GM23248 (cell line): ENCODE measurements at regions not wholly inside any gene's neighbourhood (a gene's known extent, or its start where the extent isn't known, plus 50 kb on each side); places are given as distances from the start of the nearest gene placed in this dataset.

ENCODE experiments used
- DNase-seq: peaks from one replicate; pipeline ENCODE4 v3.0.0-alpha.2; 2015
- H2AFZ ChIP-seq: fragments of 200-600 bp; sonication (generic); 2 replicates; pipeline ENCODE4 v1.6.1; 2016; ENCODE audit warnings: antibody characterized with exemption
- H3F3A ChIP-seq: fragments of 200-600 bp; sonication (generic); 2 replicates; pipeline ENCODE4 v1.6.1; 2016; ENCODE audit warnings: mild to moderate bottlenecking, antibody characterized with exemption, mixed run types; ENCODE audit not compliant: insufficient read depth
- H3K27ac ChIP-seq: fragments of 200-600 bp; sonication (generic); 2 replicates; pipeline ENCODE4 v1.5.1; 2016; ENCODE audit warnings: mild to moderate bottlenecking
- H3K27me3 ChIP-seq: fragments of 200-600 bp; sonication (generic); replicated peaks from 2 replicates; pipeline ENCODE4 v1.6.1; 2016; ENCODE audit warnings: mild to moderate bottlenecking; ENCODE audit not compliant: insufficient read depth
- H3K36me3 ChIP-seq: fragments of 200-600 bp; sonication (generic); 2 replicates; pipeline ENCODE4 v1.6.1; 2016; ENCODE audit warnings: low read depth, mild to moderate bottlenecking
- H3K4me1 ChIP-seq: fragments of 200-600 bp; sonication (generic); 2 replicates; pipeline ENCODE4 v1.6.1; 2016; ENCODE audit warnings: mild to moderate bottlenecking; ENCODE audit not compliant: insufficient read depth
- H3K4me2 ChIP-seq: fragments of 200-600 bp; sonication (generic); one replicate; pipeline ENCODE4 v1.6.1; 2016; ENCODE audit warnings: mild to moderate bottlenecking; ENCODE audit not compliant: unreplicated experiment
- H3K4me3 ChIP-seq: fragments of 200-600 bp; sonication (generic); 2 replicates; pipeline ENCODE4 v1.5.1; 2016; ENCODE audit warnings: mild to moderate bottlenecking
- H3K79me2 ChIP-seq: fragments of 200-600 bp; sonication (generic); 2 replicates; pipeline ENCODE4 v1.6.1; 2016; ENCODE audit warnings: mild to moderate bottlenecking; ENCODE audit not compliant: insufficient read depth
- H3K9ac ChIP-seq: fragments of 200-600 bp; sonication (generic); 2 replicates; pipeline ENCODE4 v1.6.1; 2016; ENCODE audit warnings: mild to moderate bottlenecking
- H3K9me2 ChIP-seq: fragments of 200-600 bp; sonication (generic); 2 replicates; pipeline ENCODE4 v1.6.1; 2016; ENCODE audit warnings: mixed run types, mild to moderate bottlenecking, moderate library complexity; ENCODE audit not compliant: insufficient read depth
- H3K9me3 ChIP-seq: fragments of 200-600 bp; sonication (generic); one replicate; pipeline ENCODE4 v1.6.1; 2017; ENCODE audit warnings: low read depth
- H4K20me1 ChIP-seq: fragments of 200-600 bp; sonication (generic); 2 replicates; pipeline ENCODE4 v1.6.0; 2016; ENCODE audit not compliant: insufficient read depth
- EZH2 ChIP-seq: fragments of 200-600 bp; sonication (generic); IDR thresholded peaks from 2 replicates; pipeline ENCODE4 v1.6.1; 2018; ENCODE audit warnings: antibody characterized with exemption, mild to moderate bottlenecking; ENCODE audit not compliant: insufficient read depth, poor library complexity, severe bottlenecking
- EZH2phosphoT487 ChIP-seq: fragments of 200-600 bp; sonication (generic); IDR thresholded peaks from 2 replicates; pipeline ENCODE4 v1.6.1; 2018; ENCODE audit warnings: antibody characterized with exemption, moderate library complexity, mild to moderate bottlenecking, low read depth; ENCODE audit not compliant: insufficient read depth
- WGBS, 2 experiments: methylation state at CpG; one replicate each; pipeline ENCODE4 v1.1.6; 2015 to 2017; ENCODE audit warnings: low lambda C conversion rate in 2 of 2, low coverage in 1 of 2; ENCODE audit errors: missing lambda C conversion rate in 2 of 2; 5-methylcytosine and 5-hydroxymethylcytosine counted together
- in situ Hi-C: fragments of 300-500 bp; cut with MboI; formaldehyde crosslinking; loops from 2 replicates; pipeline ENCODE4 v1.15.0; 2020

- H3F3A ChIP-seq, result peaks cover 33% of the 10 kb centered on the region
- H3K9me3 ChIP-seq, result no peaks in the 10 kb centered on the region
- in situ Hi-C loops, result no loop called here
- no peak overlapping the region for H3K27ac ChIP-seq
- WGBS, 2 experiments, result 77 to 83% methylated on average over 7 of the region's 7 CpGs
- H2AFZ ChIP-seq, result no peak overlapping the region
- no peaks in the 10 kb centered on the region for H3K36me3 ChIP-seq
- no peak for TF ChIP-seq EZH2phosphoT487
- H3K27me3 ChIP-seq, result no peaks in the 10 kb centered on the region
- H3K4me1 ChIP-seq, result peaks cover 42% of the 10 kb centered on the region
- H3K9ac ChIP-seq, result no peak overlapping the region
- H3K4me2 ChIP-seq, result no peak overlapping the region
- no peaks in the 10 kb centered on the region for H3K9me2 ChIP-seq
- no peaks in the 10 kb centered on the region for H3K79me2 ChIP-seq
- no peaks in the 10 kb centered on the region for H4K20me1 ChIP-seq
- no peak overlapping the region for H3K4me3 ChIP-seq
- DNase-seq, result no peak
Measured at GRCh38 chr11:10397226-10397987, 57.7 kb upstream of the AMPD3 start.

GRCh38 chr11:10398525-10398924 lies 56.5 kb upstream of the AMPD3 start:
- H3K79me2 ChIP-seq, result no peaks in the 10 kb centered on the region
- H3K9ac ChIP-seq, result no peak overlapping the region
- no peaks in the 10 kb centered on the region for H3K27me3 ChIP-seq
- no peaks in the 10 kb centered on the region for H3K36me3 ChIP-seq
- peaks cover 21% of the 10 kb centered on the region for H3F3A ChIP-seq
- H3K4me3 ChIP-seq, result no peak overlapping the region
- no peak overlapping the region for H2AFZ ChIP-seq
- peaks cover 31% of the 10 kb centered on the region for H3K4me1 ChIP-seq
- H3K27ac ChIP-seq, result no peak overlapping the region
- 51 to 68% methylated on average over 4 of the region's 4 CpGs for WGBS, 2 experiments
- DNase-seq, result peak; percentile 24
- H3K4me2 ChIP-seq, result no peak overlapping the region
- no peaks in the 10 kb centered on the region for H3K9me2 ChIP-seq
- no peaks in the 10 kb centered on the region for H4K20me1 ChIP-seq
- TF ChIP-seq EZH2, result no peak
- no peak for TF ChIP-seq EZH2phosphoT487
- in situ Hi-C loops, result no loop called here
- H3K9me3 ChIP-seq, result no peaks in the 10 kb centered on the region

- H3K36me3 ChIP-seq, result no peaks in the 10 kb centered on the region
- in situ Hi-C loops, result loop anchor here (10.0 kb wide), 2 partner anchors 254 to 334 kb away; no protein-coding TSS in a partner anchor
Measured at GRCh38 chr11:10400856-10401255, 54.2 kb upstream of the AMPD3 start.

GRCh38 chr11:10401256-10401655 lies 53.8 kb upstream of the AMPD3 start:
- no peak for DNase-seq
- Histone ChIP-seq H2AFZ (no peak overlapping the region), H3K4me1 (peaks cover 8% of the 10 kb centered on the region), H3K4me3 (no peak overlapping the region), H3F3A (no peaks in the 10 kb centered on the region), H4K20me1 (no peaks in the 10 kb centered on the region), H3K79me2 (no peaks in the 10 kb centered on the region), H3K27me3 (no peaks in the 10 kb centered on the region), H3K4me2 (no peak overlapping the region), H3K9me2 (no peaks in the 10 kb centered on the region), H3K9me3 (no peaks in the 10 kb centered on the region), H3K27ac (no peak overlapping the region), H3K9ac (no peak overlapping the region), H3K36me3 (no peaks in the 10 kb centered on the region)
- in situ Hi-C loops, result loop anchor here (10.0 kb wide), 2 partner anchors 254 to 334 kb away; no protein-coding TSS in a partner anchor
- WGBS, 2 experiments, result 82 to 88% methylated on average over 3 of the region's 3 CpGs
- no peak for TF ChIP-seq EZH2phosphoT487
- no peak for TF ChIP-seq EZH2

More at GRCh38 chr11:10400856-10401255, 54.2 kb upstream of the AMPD3 start:
- DNase-seq, result peak; percentile 27
- no peak overlapping the region for H3K27ac ChIP-seq
- no peaks in the 10 kb centered on the region for H3K9me2 ChIP-seq
- H3K79me2 ChIP-seq, result no peaks in the 10 kb centered on the region
- 94 to 100% methylated on average over 1 of the region's 1 CpG for WGBS, 2 experiments
- H2AFZ ChIP-seq, result no peak overlapping the region
- H3K9me3 ChIP-seq, result no peaks in the 10 kb centered on the region
- TF ChIP-seq EZH2, result no peak
- H3F3A ChIP-seq, result peaks cover 2% of the 10 kb centered on the region; the same call in 1 of the 2 replicates
- H3K27me3 ChIP-seq, result no peaks in the 10 kb centered on the region
- H4K20me1 ChIP-seq, result no peaks in the 10 kb centered on the region
- H3K4me3 ChIP-seq, result no peak overlapping the region
- no peak overlapping the region for H3K9ac ChIP-seq
- H3K4me1 ChIP-seq, result peaks cover 8% of the 10 kb centered on the region
- peak overlapping the region; percentile 15 for H3K4me2 ChIP-seq
